A673 (cell line): ENCODE measurements at regions not wholly inside any gene's neighbourhood (a gene's known extent, or its start where the extent isn't known, plus 50 kb on each side); places are given as distances from the start of the nearest gene placed in this dataset.

Experiments
- BruUV-seq: library from RNA; stranded (reverse); fragments of 400-500 nt; replicated peaks from 2 replicates; lab custom pipeline; 2021; lab: Mats Ljungman, UMichigan
- CTCF ChIA-PET: fragments of 300-600 bp; sonication (Branson Sonifier 250); formaldehyde crosslinking; loops from one replicate; lab custom pipeline; 2022; ENCODE audit warnings: antibody characterized with exemption; lab: Charles Lee
- POLR2A ChIA-PET: fragments of 300-600 bp; sonication (Branson Sonifier 250); formaldehyde crosslinking; loops from one replicate; lab custom pipeline; 2022; ENCODE audit warnings: antibody characterized with exemption; ENCODE audit not compliant: low non-redundant PET; lab: Charles Lee
- DNase-seq: peaks from one replicate; pipeline ENCODE4 v3.0.0-alpha.2; 2015; ENCODE audit warnings: low spot score
- H3K27ac ChIP-seq: fragments of 200-600 bp; sonication (generic); 2 replicates; pipeline ENCODE4 v1.5.1; 2016; ENCODE audit warnings: mixed run types, low read depth, mild to moderate bottlenecking, mixed read lengths, antibody characterized with exemption, low read length; ENCODE audit not compliant: poor library complexity, severe bottlenecking
- H3K27me3 ChIP-seq: fragments of 200-600 bp; sonication (generic); replicated peaks from 2 replicates; pipeline ENCODE4 v1.6.1; 2017; ENCODE audit warnings: mixed run types, low read depth, mild to moderate bottlenecking, mixed read lengths, antibody characterized with exemption, low read length; ENCODE audit not compliant: insufficient read depth, poor library complexity
- H3K36me3 ChIP-seq: fragments of 200-600 bp; sonication (generic); 2 replicates; pipeline ENCODE4 v1.6.1; 2016; ENCODE audit warnings: mixed run types, mild to moderate bottlenecking, mixed read lengths, antibody characterized with exemption, low read length; ENCODE audit not compliant: insufficient read depth, poor library complexity, severe bottlenecking
- H3K4me1 ChIP-seq: fragments of 200-600 bp; sonication (generic); 2 replicates; pipeline ENCODE4 v1.6.1; 2017; ENCODE audit warnings: mixed run types, mild to moderate bottlenecking, mixed read lengths, antibody characterized with exemption, low read length; ENCODE audit not compliant: insufficient read depth, poor library complexity, severe bottlenecking
- H3K4me3 ChIP-seq: fragments of 200-600 bp; sonication (generic); 2 replicates; pipeline ENCODE4 v1.5.1; 2016; ENCODE audit warnings: low read depth, mixed run types, mild to moderate bottlenecking, mixed read lengths, low read length; ENCODE audit not compliant: poor library complexity, severe bottlenecking
- H3K9me3 ChIP-seq: fragments of 200-600 bp; sonication (generic); 2 replicates; pipeline ENCODE4 v1.6.1; 2016; ENCODE audit warnings: mixed run types, low read depth, mild to moderate bottlenecking, mixed read lengths, antibody characterized with exemption, low read length; ENCODE audit not compliant: poor library complexity, severe bottlenecking
- EZH2 ChIP-seq: fragments of 200-600 bp; sonication (generic); IDR thresholded peaks from 2 replicates; pipeline ENCODE4 v1.6.1; 2017; ENCODE audit warnings: borderline replicate concordance, low read depth, mild to moderate bottlenecking, mixed read lengths, antibody characterized with exemption, low read length; ENCODE audit not compliant: poor library complexity, severe bottlenecking
- intact Hi-C: fragments of 100-400 bp; cut with micrococcal nuclease; formaldehyde crosslinking; loops from one replicate; pipeline ENCODE4 v1.10.0; 2022; ENCODE audit not compliant: unreplicated experiment
- TF ChIP-seq, protein P1 (sequence below): fragments of 300-800, 200-600 bp; sonication (generic); conservative IDR thresholded peaks from 2 replicates; pipeline ENCODE4 v1.5.1; 2017; ENCODE audit warnings: low read depth, mild to moderate bottlenecking, antibody characterized with exemption, low read length, moderate library complexity, mixed read lengths

GRCh38 chr7:135840591-135840990, 92.0 kb upstream of the FAM180A start:
- Histone ChIP-seq H3K4me3 (no peak overlapping the region), H3K9me3 (no peaks in the 10 kb centered on the region), H3K27ac (no peak overlapping the region), H3K36me3 (no peaks in the 10 kb centered on the region), H3K27me3 (no peaks in the 10 kb centered on the region), H3K4me1 (no peaks in the 10 kb centered on the region)
- ChIA-PET CTCF (no interaction called here), POLR2A (no interaction called here)
- no TSS peak for BruUV-seq
- no peak for DNase-seq
- intact Hi-C loops: no loop called here
- TF ChIP-seq, protein P1, sequence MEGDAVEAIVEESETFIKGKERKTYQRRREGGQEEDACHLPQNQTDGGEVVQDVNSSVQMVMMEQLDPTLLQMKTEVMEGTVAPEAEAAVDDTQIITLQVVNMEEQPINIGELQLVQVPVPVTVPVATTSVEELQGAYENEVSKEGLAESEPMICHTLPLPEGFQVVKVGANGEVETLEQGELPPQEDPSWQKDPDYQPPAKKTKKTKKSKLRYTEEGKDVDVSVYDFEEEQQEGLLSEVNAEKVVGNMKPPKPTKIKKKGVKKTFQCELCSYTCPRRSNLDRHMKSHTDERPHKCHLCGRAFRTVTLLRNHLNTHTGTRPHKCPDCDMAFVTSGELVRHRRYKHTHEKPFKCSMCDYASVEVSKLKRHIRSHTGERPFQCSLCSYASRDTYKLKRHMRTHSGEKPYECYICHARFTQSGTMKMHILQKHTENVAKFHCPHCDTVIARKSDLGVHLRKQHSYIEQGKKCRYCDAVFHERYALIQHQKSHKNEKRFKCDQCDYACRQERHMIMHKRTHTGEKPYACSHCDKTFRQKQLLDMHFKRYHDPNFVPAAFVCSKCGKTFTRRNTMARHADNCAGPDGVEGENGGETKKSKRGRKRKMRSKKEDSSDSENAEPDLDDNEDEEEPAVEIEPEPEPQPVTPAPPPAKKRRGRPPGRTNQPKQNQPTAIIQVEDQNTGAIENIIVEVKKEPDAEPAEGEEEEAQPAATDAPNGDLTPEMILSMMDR: no peak
- no peak for TF ChIP-seq EZH2

GRCh38 chr7:135837675-135838074, 89.1 kb upstream of the FAM180A start:
- Histone ChIP-seq H3K36me3 (no peaks in the 10 kb centered on the region), H3K9me3 (no peaks in the 10 kb centered on the region), H3K27me3 (no peaks in the 10 kb centered on the region), H3K27ac (no peak overlapping the region), H3K4me3 (no peak overlapping the region), H3K4me1 (no peaks in the 10 kb centered on the region)
- intact Hi-C loops: no loop called here
- BruUV-seq: no TSS peak
- no peak for DNase-seq
- TF ChIP-seq EZH2: no peak
- TF ChIP-seq, protein P1: no peak
- ChIA-PET POLR2A (no interaction called here), CTCF (no interaction called here)

DNA sequence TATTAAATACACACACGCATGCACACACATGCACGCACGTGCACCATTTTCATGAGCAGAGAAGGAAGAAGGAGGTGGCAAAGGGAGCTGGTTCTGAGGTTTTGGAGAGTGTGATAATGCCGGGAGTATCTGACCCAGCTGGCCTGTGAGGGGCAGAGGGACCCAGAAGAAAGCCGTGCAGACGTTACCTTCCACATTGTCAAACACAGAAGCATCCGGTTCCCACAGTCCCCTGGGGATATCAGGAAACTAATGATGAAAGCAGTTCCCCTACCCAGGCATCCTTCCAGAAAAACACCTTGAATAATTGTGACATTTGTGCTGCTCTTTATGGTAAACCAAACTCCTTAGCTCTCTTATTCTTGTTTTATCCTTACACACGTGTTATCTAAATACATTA, 85.7 kb upstream of the FAM180A start:
- no peak for TF ChIP-seq EZH2
- TF ChIP-seq, protein P1: no peak
- H3K27me3 ChIP-seq: no peaks in the 10 kb centered on the region
- ChIA-PET CTCF (no interaction called here), POLR2A (no interaction called here)
- intact Hi-C loops: no loop called here
- no TSS peak for BruUV-seq
- DNase-seq: no peak
- no peaks in the 10 kb centered on the region for H3K36me3 ChIP-seq
- H3K4me3 ChIP-seq: no peak overlapping the region
- no peaks in the 10 kb centered on the region for H3K4me1 ChIP-seq
- H3K27ac ChIP-seq: no peak overlapping the region
- no peaks in the 10 kb centered on the region for H3K9me3 ChIP-seq
